Progenitor cell of endocrine pancreas (in vitro differentiated cells): ENCODE measurements at regions not wholly inside any gene's neighbourhood (a gene's known extent, or its start where the extent isn't known, plus 50 kb on each side); places are given as distances from the start of the nearest gene placed in this dataset.

Experiments
- DNase-seq: peaks from one replicate; pipeline ENCODE4 v3.0.0; 2021; ENCODE audit warnings: low spot score; ENCODE audit not compliant: unreplicated experiment
- H3K27ac Mint-ChIP-seq: 2 replicates; pipeline ENCODE4 v1.8.0; 2021; ENCODE audit warnings: mild to moderate bottlenecking, moderate library complexity, mixed read lengths
- H3K27me3 Mint-ChIP-seq: 2 replicates; pipeline ENCODE4 v1.8.0; 2021; ENCODE audit warnings: mixed read lengths
- H3K36me3 Mint-ChIP-seq: 2 replicates; pipeline ENCODE4 v1.8.0; 2022; ENCODE audit warnings: mixed read lengths; ENCODE audit not compliant: insufficient read depth
- H3K4me1 Mint-ChIP-seq: 2 replicates; pipeline ENCODE4 v1.8.0; 2021; ENCODE audit warnings: low read depth, mixed read lengths
- H3K4me3 Mint-ChIP-seq: 2 replicates; pipeline ENCODE4 v1.8.0; 2021; ENCODE audit warnings: low read depth, mild to moderate bottlenecking, moderate library complexity, mixed read lengths
- H3K9me3 Mint-ChIP-seq: 2 replicates; pipeline ENCODE4 v1.8.0; 2021; ENCODE audit warnings: low read depth, mixed read lengths
- TF ChIP-seq, protein P1 (sequence below): fragments of 200-600 bp; sonication (generic); IDR thresholded peaks from one replicate; pipeline ENCODE4 v1.5.0; 2021; ENCODE audit warnings: antibody characterized with exemption, mild to moderate bottlenecking; ENCODE audit not compliant: unreplicated experiment

DNA sequence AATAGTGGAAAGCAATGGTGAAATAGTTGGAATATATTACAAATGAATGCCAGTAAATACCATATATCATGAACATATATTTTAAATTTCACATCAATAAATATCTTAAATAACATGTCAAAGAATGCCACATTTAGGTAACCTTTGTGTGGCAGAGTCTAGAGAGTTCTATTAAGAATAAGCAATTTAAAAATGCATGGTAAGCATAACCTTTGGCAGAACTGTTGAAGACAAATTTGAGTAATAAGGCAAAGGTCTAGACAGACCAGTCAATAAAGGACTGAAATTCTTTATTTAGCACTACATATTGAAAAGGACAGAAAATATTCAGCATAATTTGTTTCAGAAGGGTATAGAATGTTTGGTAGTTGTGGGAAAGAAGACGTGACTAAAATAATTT, 1417.0 kb downstream of the SUCLG1 start:
- no peaks in the 10 kb centered on the region for H3K4me1 Mint-ChIP-seq
- H3K4me3 Mint-ChIP-seq = no peak overlapping the region
- no peak overlapping the region for H3K27ac Mint-ChIP-seq
- no peaks in the 10 kb centered on the region for H3K9me3 Mint-ChIP-seq
- TF ChIP-seq, protein P1, sequence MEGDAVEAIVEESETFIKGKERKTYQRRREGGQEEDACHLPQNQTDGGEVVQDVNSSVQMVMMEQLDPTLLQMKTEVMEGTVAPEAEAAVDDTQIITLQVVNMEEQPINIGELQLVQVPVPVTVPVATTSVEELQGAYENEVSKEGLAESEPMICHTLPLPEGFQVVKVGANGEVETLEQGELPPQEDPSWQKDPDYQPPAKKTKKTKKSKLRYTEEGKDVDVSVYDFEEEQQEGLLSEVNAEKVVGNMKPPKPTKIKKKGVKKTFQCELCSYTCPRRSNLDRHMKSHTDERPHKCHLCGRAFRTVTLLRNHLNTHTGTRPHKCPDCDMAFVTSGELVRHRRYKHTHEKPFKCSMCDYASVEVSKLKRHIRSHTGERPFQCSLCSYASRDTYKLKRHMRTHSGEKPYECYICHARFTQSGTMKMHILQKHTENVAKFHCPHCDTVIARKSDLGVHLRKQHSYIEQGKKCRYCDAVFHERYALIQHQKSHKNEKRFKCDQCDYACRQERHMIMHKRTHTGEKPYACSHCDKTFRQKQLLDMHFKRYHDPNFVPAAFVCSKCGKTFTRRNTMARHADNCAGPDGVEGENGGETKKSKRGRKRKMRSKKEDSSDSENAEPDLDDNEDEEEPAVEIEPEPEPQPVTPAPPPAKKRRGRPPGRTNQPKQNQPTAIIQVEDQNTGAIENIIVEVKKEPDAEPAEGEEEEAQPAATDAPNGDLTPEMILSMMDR = no peak
- no peaks in the 10 kb centered on the region for H3K27me3 Mint-ChIP-seq
- no peaks in the 10 kb centered on the region for H3K36me3 Mint-ChIP-seq
- no peak for DNase-seq

DNA sequence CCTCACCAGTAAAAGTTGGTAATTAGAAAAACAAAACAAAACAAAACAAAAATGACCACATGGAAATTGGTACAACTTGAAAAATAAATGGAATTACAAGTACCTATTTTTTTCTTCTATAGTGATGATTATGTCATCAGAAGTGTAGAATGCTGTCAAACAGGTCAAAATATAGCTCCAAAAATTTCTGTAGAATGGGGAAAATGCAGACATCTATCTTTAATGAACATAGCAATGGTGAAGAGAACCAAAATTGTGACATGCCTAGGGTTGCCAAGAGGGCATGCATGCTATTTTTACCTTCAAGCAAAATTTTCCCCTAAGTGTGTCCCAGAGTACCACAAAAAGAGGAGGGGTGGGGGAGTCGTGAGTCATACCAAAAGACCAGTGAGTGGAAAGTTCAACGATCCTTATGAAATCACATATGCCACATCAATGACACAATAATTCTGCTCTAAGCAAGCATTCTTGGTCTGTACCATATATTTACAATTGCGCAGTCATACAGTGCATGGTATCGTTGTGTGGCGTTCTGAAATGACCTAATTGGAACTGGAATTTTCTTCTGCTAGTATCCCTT, 1436.4 kb downstream of the SUCLG1 start:
- no peaks in the 10 kb centered on the region for H3K9me3 Mint-ChIP-seq
- H3K4me3 Mint-ChIP-seq = no peak overlapping the region
- no peak overlapping the region for H3K27ac Mint-ChIP-seq
- H3K36me3 Mint-ChIP-seq = no peaks in the 10 kb centered on the region
- no peaks in the 10 kb centered on the region for H3K4me1 Mint-ChIP-seq
- TF ChIP-seq, protein P1 = no peak
- DNase-seq = no peak
- H3K27me3 Mint-ChIP-seq = no peaks in the 10 kb centered on the region

DNA sequence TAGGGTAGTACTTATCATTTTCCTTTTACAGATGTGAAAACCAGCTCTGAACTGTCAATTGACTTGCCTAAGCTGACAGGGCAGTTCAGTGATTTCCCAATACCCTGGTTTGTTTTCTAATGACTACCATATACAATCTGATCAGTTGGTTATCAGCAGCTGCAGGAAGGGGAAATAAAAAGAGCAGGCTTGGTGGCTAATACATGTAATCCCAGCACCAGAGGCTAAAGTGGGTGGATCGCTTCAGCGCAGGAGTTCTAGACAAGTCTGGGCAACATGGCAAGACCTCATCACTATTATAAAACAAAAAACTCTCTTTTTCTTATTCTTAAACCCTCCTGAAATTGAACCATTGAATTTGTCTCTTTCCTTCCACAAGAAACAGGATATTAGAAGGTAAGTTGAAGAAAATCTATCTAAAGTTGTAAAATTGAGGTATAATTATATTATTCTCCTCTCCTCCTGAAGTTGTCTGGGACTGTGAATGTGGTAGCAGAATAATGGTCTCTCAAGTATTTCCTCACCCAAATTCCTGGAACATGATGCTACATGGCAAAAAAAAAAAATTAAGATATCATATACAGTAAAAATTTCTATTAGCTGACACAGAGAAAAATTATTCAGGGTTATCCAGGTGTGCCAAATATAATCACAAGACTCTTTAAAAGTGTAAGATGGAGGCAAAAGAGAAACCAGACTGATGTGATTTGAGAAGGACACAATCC, 1441.6 kb downstream of the SUCLG1 start:
- no peak overlapping the region for H3K4me3 Mint-ChIP-seq
- TF ChIP-seq, protein P1 = no peak
- no peak for DNase-seq
- no peak overlapping the region for H3K27ac Mint-ChIP-seq
- H3K4me1 Mint-ChIP-seq = no peaks in the 10 kb centered on the region
- no peaks in the 10 kb centered on the region for H3K36me3 Mint-ChIP-seq
- H3K27me3 Mint-ChIP-seq = no peaks in the 10 kb centered on the region
- H3K9me3 Mint-ChIP-seq = no peaks in the 10 kb centered on the region

DNA sequence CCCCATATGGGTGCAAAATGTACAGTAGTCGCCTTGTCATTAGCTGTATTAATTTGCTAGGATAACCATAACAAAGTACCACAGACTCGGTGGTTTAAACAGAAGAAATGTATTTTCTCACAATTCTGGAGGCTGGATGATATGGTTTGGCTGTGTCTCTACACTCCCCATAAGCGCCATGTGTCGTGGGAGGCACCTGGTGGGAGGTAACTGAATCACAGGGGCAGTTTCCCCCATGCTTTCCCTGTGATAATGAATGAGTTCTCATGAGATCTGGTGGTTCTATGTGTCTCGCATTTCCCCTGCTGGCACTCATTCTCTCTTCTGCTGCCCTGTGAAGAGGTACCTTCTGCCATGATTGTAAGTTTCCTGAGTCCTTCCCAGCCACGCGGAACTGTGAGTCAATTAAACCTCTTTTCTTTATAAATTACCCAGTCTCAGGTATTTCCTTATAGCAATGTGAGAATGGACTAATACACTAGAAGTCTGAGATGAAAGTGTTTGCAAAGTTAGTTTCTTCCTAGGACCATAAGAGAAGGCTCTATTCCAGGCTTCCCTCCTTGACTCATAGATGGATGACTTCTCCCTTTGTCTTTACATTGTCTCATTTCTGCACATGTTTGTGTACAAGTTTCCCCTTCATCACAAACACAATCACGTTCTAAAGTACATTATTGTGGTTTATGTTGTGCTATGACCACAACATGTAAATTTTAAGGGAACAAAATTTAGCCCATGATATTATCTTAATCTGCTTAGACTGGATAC, 1442.6 kb downstream of the SUCLG1 start:
- TF ChIP-seq, protein P1 = peak; percentile 6
- no peak for DNase-seq
- H3K4me1 Mint-ChIP-seq = no peaks in the 10 kb centered on the region
- no peak overlapping the region for H3K27ac Mint-ChIP-seq
- no peaks in the 10 kb centered on the region for H3K27me3 Mint-ChIP-seq
- no peak overlapping the region for H3K4me3 Mint-ChIP-seq
- H3K9me3 Mint-ChIP-seq = no peaks in the 10 kb centered on the region
- no peaks in the 10 kb centered on the region for H3K36me3 Mint-ChIP-seq

DNA sequence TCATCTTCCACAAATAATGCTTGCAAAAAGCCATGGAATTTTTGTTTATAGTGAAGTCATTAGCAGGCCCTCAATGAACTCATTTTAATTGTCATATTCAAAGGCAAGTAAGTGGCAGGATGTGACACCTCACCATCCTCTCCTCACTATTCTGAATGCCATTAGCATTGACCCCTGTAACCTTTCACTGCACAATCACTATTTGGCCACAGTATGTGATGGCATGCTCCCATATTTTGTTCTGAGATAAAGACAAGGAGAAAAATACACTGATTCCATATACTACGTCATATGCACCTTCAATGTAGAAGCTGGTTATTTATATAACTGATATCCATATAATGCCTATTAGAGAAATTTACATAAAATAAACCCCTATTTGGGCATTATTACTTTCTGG, 1443.2 kb downstream of the SUCLG1 start:
- TF ChIP-seq, protein P1 = no peak
- H3K4me1 Mint-ChIP-seq = no peaks in the 10 kb centered on the region
- H3K9me3 Mint-ChIP-seq = peaks cover 4% of the 10 kb centered on the region

More for the DNA sequence above, 1443.2 kb downstream of the SUCLG1 start:
- no peaks in the 10 kb centered on the region for H3K27me3 Mint-ChIP-seq
- no peak overlapping the region for H3K4me3 Mint-ChIP-seq
- DNase-seq = no peak
- H3K36me3 Mint-ChIP-seq = no peaks in the 10 kb centered on the region
- H3K27ac Mint-ChIP-seq = no peak overlapping the region
